NCI-H1105 treated with DMSO at 0.1 percent for 48 hours (cell line): ENCODE measurements at regions not wholly inside any gene's neighbourhood (a gene's known extent, or its start where the extent isn't known, plus 50 kb on each side); places are given as distances from the start of the nearest gene placed in this dataset.

Source experiments
- DNase-seq: peaks from one replicate; lab custom pipeline; 2025; lab: John Stamatoyannopoulos, UW

- no peak for DNase-seq
Observed at GRCh38 chrX:106510713-106511403, 100.9 kb upstream of the RADX start.
